ENCODE measurements at regions not wholly inside any gene's neighbourhood (a gene's known extent, or its start where the extent isn't known, plus 50 kb on each side); places are given as distances from the start of the nearest gene placed in this dataset.

- TF ChIP-seq CTCF (IDR thresholded peaks at IDR 0.05) (no peak), POLR2A (IDR thresholded peaks at IDR 0.05) (no peak), POLR2AphosphoS5 (IDR thresholded peaks at IDR 0.05) (no peak)
Measured at GRCh38 chr7:93690021-93690420, 115.5 kb upstream of the CALCR start.
